ENCODE measurements at regions not wholly inside any gene's neighbourhood (a gene's known extent, or its start where the extent isn't known, plus 50 kb on each side); places are given as distances from the start of the nearest gene placed in this dataset.

- no peaks in the 10 kb centered on the region for H3K36me3 ChIP-seq (ENCODE audit: control insufficient read depth, insufficient read depth, low read length)
These were observed 385.3 kb downstream of the DOK5 start for GRCh38 chr20:54860716-54861115.

GRCh38 chr20:54856202-54856601 lies 380.8 kb downstream of the DOK5 start:
- no peak for TF ChIP-seq CTCF (IDR thresholded peaks at IDR 0.05; ENCODE audit: insufficient read depth, low read length, poor library complexity, severe bottlenecking)
- no peaks in the 10 kb centered on the region for H3K27me3 ChIP-seq (replicated peaks; ENCODE audit: control insufficient read depth, insufficient read depth, low read length)
- no peak overlapping the region for H3K4me3 ChIP-seq (replicated peaks; ENCODE audit: low read depth, low read length)
- no peak for DNase-seq (ENCODE audit: extremely low read depth, insufficient read length)
- no peaks in the 10 kb centered on the region for H3K36me3 ChIP-seq (ENCODE audit: control insufficient read depth, insufficient read depth, low read length)

More at GRCh38 chr20:54860716-54861115, 385.3 kb downstream of the DOK5 start:
- no peak for TF ChIP-seq CTCF (IDR thresholded peaks at IDR 0.05; ENCODE audit: insufficient read depth, low read length, poor library complexity, severe bottlenecking)
- no peak overlapping the region for H3K4me3 ChIP-seq (replicated peaks; ENCODE audit: low read depth, low read length)
- no peaks in the 10 kb centered on the region for H3K27me3 ChIP-seq (replicated peaks; ENCODE audit: control insufficient read depth, insufficient read depth, low read length)
- DNase-seq (ENCODE audit: extremely low read depth, insufficient read length): no peak

GRCh38 chr20:54849741-54850140 lies 374.3 kb downstream of the DOK5 start:
- Histone ChIP-seq H3K27me3 (replicated peaks; ENCODE audit: control insufficient read depth, insufficient read depth, low read length) (no peaks in the 10 kb centered on the region), H3K4me3 (replicated peaks; ENCODE audit: low read depth, low read length) (no peak overlapping the region), H3K36me3 (ENCODE audit: control insufficient read depth, insufficient read depth, low read length) (no peaks in the 10 kb centered on the region)
- TF ChIP-seq CTCF (IDR thresholded peaks at IDR 0.05; ENCODE audit: insufficient read depth, low read length, poor library complexity, severe bottlenecking): no peak
- DNase-seq (ENCODE audit: extremely low read depth, insufficient read length): no peak

GRCh38 chr20:54848984-54849538 lies 373.7 kb downstream of the DOK5 start:
- H3K27me3 ChIP-seq (replicated peaks; ENCODE audit: control insufficient read depth, insufficient read depth, low read length): no peaks in the 10 kb centered on the region
- DNase-seq (ENCODE audit: extremely low read depth, insufficient read length): no peak
- no peaks in the 10 kb centered on the region for H3K36me3 ChIP-seq (ENCODE audit: control insufficient read depth, insufficient read depth, low read length)
- TF ChIP-seq CTCF (IDR thresholded peaks at IDR 0.05; ENCODE audit: insufficient read depth, low read length, poor library complexity, severe bottlenecking): no peak
- H3K4me3 ChIP-seq (replicated peaks; ENCODE audit: low read depth, low read length): no peak overlapping the region

- no peaks in the 10 kb centered on the region for H3K36me3 ChIP-seq (ENCODE audit: control insufficient read depth, insufficient read depth, low read length)
- no peak for DNase-seq (ENCODE audit: extremely low read depth, insufficient read length)
- no peak for TF ChIP-seq CTCF (IDR thresholded peaks at IDR 0.05; ENCODE audit: insufficient read depth, low read length, poor library complexity, severe bottlenecking)
- no peak overlapping the region for H3K4me3 ChIP-seq (replicated peaks; ENCODE audit: low read depth, low read length)
- H3K27me3 ChIP-seq (replicated peaks; ENCODE audit: control insufficient read depth, insufficient read depth, low read length): no peaks in the 10 kb centered on the region
These were observed 372.9 kb downstream of the DOK5 start for GRCh38 chr20:54848262-54848661.

GRCh38 chr20:54846948-54847347 lies 371.6 kb downstream of the DOK5 start:
- no peak overlapping the region for H3K4me3 ChIP-seq (replicated peaks; ENCODE audit: low read depth, low read length)
- DNase-seq (ENCODE audit: extremely low read depth, insufficient read length): no peak
- no peaks in the 10 kb centered on the region for H3K36me3 ChIP-seq (ENCODE audit: control insufficient read depth, insufficient read depth, low read length)
- no peaks in the 10 kb centered on the region for H3K27me3 ChIP-seq (replicated peaks; ENCODE audit: control insufficient read depth, insufficient read depth, low read length)
- no peak for TF ChIP-seq CTCF (IDR thresholded peaks at IDR 0.05; ENCODE audit: insufficient read depth, low read length, poor library complexity, severe bottlenecking)
